Lower leg skin (tissue), 3 donors: ENCODE measurements at regions not wholly inside any gene's neighbourhood (a gene's known extent, or its start where the extent isn't known, plus 50 kb on each side); places are given as distances from the start of the nearest gene placed in this dataset.

ENCODE experiments used
- POLR2A ChIP-seq, 2 donors: fragments of 450-650 bp; IDR thresholded peaks; one replicate each; pipeline ENCODE4 v1.6.1; 2016 to 2017; ENCODE audit warnings: antibody characterized with exemption in 2 of 2, mild to moderate bottlenecking in 1 of 2, moderate library complexity in 1 of 2
- TF ChIP-seq, protein P1 (sequence below), 3 donors: fragments of 450-650 bp; IDR thresholded peaks; one replicate each; pipeline ENCODE4 v1.5.1; 2016; ENCODE audit warnings: antibody characterized with exemption in 3 of 3, mild to moderate bottlenecking in 3 of 3, moderate library complexity in 2 of 3

DNA sequence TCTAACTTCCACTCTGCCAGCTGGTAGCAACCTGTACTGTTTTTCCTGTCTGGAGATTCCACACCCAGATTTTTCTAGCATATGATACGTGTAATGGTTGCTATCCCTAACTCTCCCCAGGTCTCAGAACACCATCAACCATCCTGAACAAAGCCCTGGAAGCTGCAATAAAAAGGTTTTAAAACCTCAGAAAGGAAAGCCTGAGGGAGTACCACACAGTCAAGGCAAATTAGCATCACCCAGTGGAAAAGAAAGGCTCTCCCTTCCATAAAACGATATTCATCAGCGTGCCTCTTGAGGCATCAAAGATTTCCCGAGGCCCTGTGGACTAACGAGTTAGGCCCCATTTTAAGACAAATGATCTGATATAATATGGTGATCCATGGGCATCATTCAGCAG lies 421.0 kb downstream of the ADGRL2 start:
- TF ChIP-seq, protein P1, sequence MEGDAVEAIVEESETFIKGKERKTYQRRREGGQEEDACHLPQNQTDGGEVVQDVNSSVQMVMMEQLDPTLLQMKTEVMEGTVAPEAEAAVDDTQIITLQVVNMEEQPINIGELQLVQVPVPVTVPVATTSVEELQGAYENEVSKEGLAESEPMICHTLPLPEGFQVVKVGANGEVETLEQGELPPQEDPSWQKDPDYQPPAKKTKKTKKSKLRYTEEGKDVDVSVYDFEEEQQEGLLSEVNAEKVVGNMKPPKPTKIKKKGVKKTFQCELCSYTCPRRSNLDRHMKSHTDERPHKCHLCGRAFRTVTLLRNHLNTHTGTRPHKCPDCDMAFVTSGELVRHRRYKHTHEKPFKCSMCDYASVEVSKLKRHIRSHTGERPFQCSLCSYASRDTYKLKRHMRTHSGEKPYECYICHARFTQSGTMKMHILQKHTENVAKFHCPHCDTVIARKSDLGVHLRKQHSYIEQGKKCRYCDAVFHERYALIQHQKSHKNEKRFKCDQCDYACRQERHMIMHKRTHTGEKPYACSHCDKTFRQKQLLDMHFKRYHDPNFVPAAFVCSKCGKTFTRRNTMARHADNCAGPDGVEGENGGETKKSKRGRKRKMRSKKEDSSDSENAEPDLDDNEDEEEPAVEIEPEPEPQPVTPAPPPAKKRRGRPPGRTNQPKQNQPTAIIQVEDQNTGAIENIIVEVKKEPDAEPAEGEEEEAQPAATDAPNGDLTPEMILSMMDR (IDR thresholded peaks at IDR 0.05): no peak
- no peak for TF ChIP-seq POLR2A (IDR thresholded peaks at IDR 0.05)
